HG03432 (cell line): ENCODE measurements at regions not wholly inside any gene's neighbourhood (a gene's known extent, or its start where the extent isn't known, plus 50 kb on each side); places are given as distances from the start of the nearest gene placed in this dataset.
A peak's percentile ranks its signal among the peaks of the same experiment; 100 is the strongest.
"Not testable (repeated sequence)": the region's sequence is repeated elsewhere in the genome, so short reads cannot be mapped to it uniquely, and the experiment has no call there.

ENCODE experiments used
- ATAC-seq: cut with Tn5 transposase; IDR thresholded peaks from one replicate; pipeline ENCODE4 v1.9.1; 2021; ENCODE audit warnings: mild to moderate bottlenecking, moderate library complexity; ENCODE audit not compliant: unreplicated experiment

DNA sequence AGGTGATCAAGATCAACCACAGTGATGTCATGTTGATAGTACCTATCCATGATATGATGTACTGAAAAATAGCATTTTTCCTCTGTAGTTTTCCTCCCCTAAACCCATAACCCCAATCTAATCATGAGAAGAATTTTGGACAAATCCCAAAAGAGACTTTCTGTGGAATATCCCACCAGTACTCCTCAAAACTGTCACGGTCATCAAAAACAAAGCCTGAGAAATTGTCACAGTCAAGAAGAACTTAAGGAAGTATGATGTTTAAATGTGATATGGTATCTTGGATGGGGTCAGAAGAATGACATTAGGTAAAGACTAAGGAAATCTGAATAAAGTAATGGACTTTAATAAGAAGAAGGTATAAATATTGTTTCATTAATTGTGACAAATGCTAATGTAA, 248.8 kb downstream of the RMST start:
- ATAC-seq = no peak

GRCh38 chr12:97713270-97713669, 250.7 kb downstream of the RMST start:
- ATAC-seq = no peak

DNA sequence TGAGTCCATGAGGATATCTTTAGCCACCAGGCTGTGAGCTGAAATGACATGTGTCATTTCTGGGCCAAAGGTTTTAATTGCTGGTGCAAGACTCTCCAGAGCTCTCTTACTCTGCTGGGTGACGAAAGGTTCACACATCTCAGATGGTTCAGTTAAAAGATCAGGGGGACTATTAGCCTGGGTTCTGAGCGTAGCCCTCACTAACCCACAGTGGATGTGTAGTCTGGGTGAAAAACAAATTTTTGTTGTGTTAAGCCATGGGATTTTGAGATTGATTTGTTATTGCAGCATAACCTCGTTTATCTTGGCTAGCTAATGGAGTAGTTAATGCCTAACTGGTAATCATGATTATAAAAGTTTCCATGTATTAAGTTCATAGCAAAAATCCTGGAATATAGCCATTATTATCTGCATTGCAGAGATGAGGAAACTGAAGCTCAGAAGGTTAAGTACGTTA, 251.5 kb downstream of the RMST start:
- ATAC-seq = no peak

DNA sequence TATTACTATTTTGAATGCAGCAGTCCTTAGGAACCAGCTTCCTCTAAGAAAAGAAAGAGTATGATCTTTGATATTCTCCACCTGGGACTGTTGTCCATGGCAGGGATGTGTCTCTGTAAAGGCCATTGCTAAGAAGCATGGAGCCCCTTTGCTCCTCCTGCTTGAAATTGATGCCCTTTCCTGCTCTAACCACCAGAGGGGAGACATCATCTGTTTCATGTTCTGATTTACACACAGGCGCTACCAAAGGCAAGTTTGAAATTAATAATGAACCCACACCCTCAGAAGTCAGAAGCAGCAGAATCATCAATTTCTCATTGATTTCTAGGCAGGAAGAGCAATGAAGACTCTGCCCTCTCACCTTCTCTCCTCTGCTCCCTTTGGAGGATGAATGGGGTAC, 253.8 kb downstream of the RMST start:
- no peak for ATAC-seq

- not testable (repeated sequence) for ATAC-seq
Observed at GRCh38 chr12:97723801-97724200, 261.2 kb downstream of the RMST start.

- ATAC-seq = no peak
Observed at GRCh38 chr12:97745406-97746101, 282.9 kb downstream of the RMST start.

- no peak for ATAC-seq
Observed at GRCh38 chr12:97748298-97748697, 285.7 kb downstream of the RMST start.

DNA sequence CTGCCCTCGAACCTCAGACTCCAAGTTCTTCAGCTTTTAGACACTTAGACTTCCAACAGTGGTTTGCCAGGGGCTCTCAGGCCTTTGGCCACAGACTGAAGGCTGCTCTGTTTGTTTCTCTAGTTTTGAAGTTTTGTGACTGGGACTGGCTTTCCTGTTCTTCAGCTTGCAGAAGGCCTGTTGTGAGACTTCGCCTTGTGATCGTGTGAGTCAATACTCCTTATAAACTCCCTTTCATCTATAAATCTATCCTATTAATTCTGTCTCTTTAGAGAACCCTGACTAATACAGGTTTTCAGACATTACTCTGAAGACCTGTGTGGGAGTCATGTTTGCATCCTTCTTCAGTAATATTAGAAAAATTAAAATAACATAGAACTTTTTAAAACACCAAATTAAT, 289.1 kb downstream of the RMST start:
- ATAC-seq = no peak

- ATAC-seq = no peak
Observed at GRCh38 chr12:97752129-97752528, 289.5 kb downstream of the RMST start.

DNA sequence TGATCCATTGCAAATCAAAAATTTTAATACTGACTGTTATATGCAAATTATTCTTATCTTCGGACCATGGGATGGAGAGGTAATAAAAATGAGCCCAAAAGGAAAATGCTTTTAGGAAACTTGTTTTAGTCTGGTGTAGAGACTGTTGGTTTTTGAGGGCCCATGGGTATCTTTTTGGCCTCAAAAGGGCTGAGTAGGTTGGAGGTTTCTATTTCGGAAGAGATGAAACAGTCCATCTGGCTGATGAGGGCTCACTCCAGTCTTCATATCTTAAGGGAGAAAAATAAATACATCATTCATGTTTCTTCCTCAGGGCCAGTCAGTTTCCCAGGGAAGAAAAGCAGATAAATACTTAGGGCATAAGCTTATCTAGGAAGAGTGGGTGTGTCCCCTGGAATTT, 290.7 kb downstream of the RMST start:
- ATAC-seq = no peak

DNA sequence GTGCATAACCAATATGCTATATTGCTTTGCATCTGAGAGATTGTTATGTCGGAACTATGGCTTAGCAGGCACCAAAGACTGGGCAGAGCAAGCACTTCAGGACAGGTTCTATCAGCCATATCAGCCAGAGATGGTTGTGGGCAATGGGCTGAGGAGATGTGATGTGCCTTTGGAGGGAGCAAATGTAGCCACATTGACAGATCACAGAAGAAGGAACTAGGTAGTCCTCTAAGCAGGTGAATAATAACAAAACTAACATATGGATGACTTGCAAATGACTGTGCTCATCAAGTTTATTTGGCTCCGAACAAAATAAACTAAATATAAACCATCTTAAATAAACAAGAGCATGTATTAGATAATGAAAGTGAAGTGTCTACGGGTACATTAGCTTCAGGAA, 291.7 kb downstream of the RMST start:
- peak; percentile 65 for ATAC-seq

GRCh38 chr12:97756066-97756666, 293.6 kb downstream of the RMST start:
- no peak for ATAC-seq

DNA sequence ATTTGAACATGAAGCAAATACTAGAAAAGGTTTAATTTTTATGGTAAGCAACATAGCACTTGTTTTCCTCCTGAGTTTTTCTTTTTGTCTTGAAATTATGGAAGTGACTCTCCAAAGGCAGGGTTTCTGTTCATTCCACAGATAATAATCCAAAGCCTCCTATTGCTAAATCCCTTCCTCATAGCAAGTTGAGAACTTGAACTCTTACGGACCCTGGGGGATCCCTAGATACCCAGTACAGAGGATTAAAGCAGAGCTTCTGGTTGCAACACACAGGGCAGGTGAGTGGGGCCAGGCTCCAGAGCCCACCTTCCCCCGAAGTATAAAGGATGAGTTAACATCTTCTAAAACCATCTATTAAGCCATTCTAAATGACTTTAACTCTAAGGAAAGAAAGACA, 294.1 kb downstream of the RMST start:
- no peak for ATAC-seq

GRCh38 chr12:97757481-97758193, 295.0 kb downstream of the RMST start:
- ATAC-seq = no peak

DNA sequence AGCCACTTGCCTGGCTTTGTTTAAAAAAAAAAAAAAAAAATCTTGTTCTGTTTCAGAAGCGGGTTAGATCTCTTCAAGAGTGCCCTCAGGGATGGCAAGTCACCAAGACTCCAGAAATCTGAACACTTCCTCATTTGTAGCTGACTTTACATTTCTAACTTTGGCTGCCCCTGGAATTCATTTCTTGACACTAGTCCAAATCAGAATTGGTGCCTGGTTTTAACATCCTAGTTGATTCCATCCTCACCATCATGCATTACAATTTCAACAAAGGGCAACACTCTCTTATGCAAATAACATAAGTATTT, 295.5 kb downstream of the RMST start:
- ATAC-seq = no peak

GRCh38 chr12:97758586-97758985, 296.0 kb downstream of the RMST start:
- ATAC-seq = no peak

- ATAC-seq = no peak
Observed at GRCh38 chr12:97760601-97761000, 298.0 kb downstream of the RMST start.

DNA sequence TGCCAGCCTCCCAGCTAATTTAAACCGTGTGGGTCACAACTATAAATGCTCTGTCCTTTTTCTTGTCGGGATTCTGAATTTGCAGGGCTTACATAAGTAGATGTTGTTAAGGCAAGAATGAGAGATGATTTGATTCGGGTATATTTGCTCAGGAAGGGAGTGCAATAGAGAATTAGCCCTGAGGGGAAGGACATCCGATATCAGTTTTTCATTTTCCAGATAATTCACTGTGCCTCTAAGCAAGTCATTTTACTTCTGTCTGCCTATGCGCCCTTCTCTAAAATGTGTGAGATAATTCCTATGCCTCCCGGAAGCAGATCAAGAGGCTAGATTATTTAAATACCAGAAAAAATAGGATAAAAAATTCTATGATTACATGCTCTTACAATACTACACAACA, 300.5 kb downstream of the RMST start:
- no peak for ATAC-seq

DNA sequence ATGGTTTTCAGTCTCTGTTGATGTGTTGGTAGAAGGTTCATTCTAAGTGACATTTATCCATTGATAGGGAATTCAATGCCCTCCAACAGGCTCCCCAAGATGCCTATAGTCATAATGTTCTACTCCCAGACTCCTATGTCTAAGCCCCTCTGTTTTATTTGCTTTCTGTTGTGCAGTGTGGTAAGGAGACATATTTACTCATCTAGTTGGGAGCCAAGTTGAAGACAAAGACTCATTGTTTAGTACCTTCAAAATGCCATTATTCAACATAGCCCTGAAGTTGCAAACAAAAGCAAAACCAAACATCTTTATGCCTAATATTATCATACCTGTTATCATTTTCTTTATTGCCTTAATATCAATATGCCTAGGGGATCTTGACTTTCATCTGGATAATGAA, 302.1 kb downstream of the RMST start:
- ATAC-seq = no peak

- no peak for ATAC-seq
Observed at GRCh38 chr12:97767347-97767746, 304.7 kb downstream of the RMST start.

- no peak for ATAC-seq
Observed at GRCh38 chr12:97778111-97778510, 315.5 kb downstream of the RMST start.

DNA sequence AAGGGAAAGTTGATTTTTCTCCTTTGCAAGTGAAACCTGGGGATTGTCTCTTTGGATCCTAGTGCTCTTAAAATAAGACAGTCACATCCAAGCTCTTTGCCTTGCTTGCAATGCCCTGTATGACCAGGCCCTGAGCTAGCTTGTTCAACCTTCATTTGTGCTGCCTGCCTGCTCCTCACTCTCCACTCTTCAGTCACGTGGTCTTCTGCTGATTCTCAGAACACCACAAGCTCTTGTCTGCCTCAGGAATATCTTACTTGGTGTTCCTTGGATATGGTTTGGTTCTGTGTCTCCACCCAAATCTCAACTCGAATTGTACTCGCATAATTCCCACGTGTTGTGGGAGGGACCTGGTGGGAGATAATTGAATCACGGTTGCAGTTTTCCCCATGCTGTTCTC, 318.7 kb downstream of the RMST start:
- ATAC-seq = no peak
